Endodermal cell (in vitro differentiated cells): ENCODE measurements at regions not wholly inside any gene's neighbourhood (a gene's known extent, or its start where the extent isn't known, plus 50 kb on each side); places are given as distances from the start of the nearest gene placed in this dataset.

Experiments used
- DNase-seq: peaks from one replicate; pipeline ENCODE4 v3.0.0-alpha.2; 2017
- H3K27ac ChIP-seq: 2 replicates; pipeline ENCODE4 v1.5.1; 2013; ENCODE audit warnings: mild to moderate bottlenecking, low read depth, low read length, moderate library complexity
- H3K27me3 ChIP-seq: 2 replicates; pipeline ENCODE4 v1.6.1; 2013; ENCODE audit warnings: mild to moderate bottlenecking, low read length, moderate library complexity; ENCODE audit not compliant: insufficient read depth, control insufficient read depth, poor library complexity, severe bottlenecking
- H3K36me3 ChIP-seq: 2 replicates; pipeline ENCODE4 v1.7.0; 2013; ENCODE audit warnings: mild to moderate bottlenecking, low read length, moderate library complexity; ENCODE audit not compliant: control insufficient read depth, insufficient read depth
- H3K4me1 ChIP-seq: one replicate; pipeline ENCODE4 v1.7.0; 2013; ENCODE audit warnings: low read length; ENCODE audit not compliant: control insufficient read depth, insufficient read depth
- H3K4me3 ChIP-seq: 2 replicates; pipeline ENCODE4 v1.5.1; 2013; ENCODE audit warnings: mild to moderate bottlenecking, low read length, moderate library complexity
- H3K9ac ChIP-seq: 2 replicates; pipeline ENCODE4 v1.6.1; 2013; ENCODE audit warnings: mild to moderate bottlenecking, low read length, moderate library complexity; ENCODE audit not compliant: poor library complexity, severe bottlenecking; ENCODE audit errors: extremely low read depth
- H3K9me3 ChIP-seq: 2 replicates; pipeline ENCODE4 v1.6.1; 2013; ENCODE audit warnings: mild to moderate bottlenecking, low read length, moderate library complexity; ENCODE audit not compliant: control insufficient read depth
- H3K27ac Mint-ChIP-seq: 2 replicates; pipeline ENCODE4 v1.8.0; 2020; ENCODE audit warnings: mixed read lengths
- H3K27me3 Mint-ChIP-seq: 2 replicates; pipeline ENCODE4 v1.8.0; 2021; ENCODE audit warnings: mild to moderate bottlenecking, mixed read lengths; ENCODE audit not compliant: insufficient read depth
- H3K36me3 Mint-ChIP-seq: 2 replicates; pipeline ENCODE4 v1.8.0; 2020; ENCODE audit warnings: low read depth, mixed read lengths
- H3K4me1 Mint-ChIP-seq: 2 replicates; pipeline ENCODE4 v1.8.0; 2020; ENCODE audit warnings: mixed read lengths
- H3K4me3 Mint-ChIP-seq: 2 replicates; pipeline ENCODE4 v1.8.0; 2020; ENCODE audit warnings: mild to moderate bottlenecking, moderate library complexity, mixed read lengths
- H3K9me3 Mint-ChIP-seq: 2 replicates; pipeline ENCODE4 v1.8.0; 2020; ENCODE audit warnings: mild to moderate bottlenecking, mixed read lengths
- CTCF ChIP-seq: fragments of 200-600 bp; sonication (generic); conservative IDR thresholded peaks from 2 replicates; pipeline ENCODE4 v1.5.0; 2021; ENCODE audit warnings: antibody characterized with exemption, mild to moderate bottlenecking
- WGBS, 2 experiments: methylation state at CpG; one replicate each; pipeline versions ENCODE4 v1.1.5 to v1.1.7; 2013; ENCODE audit warnings: missing lambda C conversion rate in 2 of 2, mixed read lengths in 1 of 2; ENCODE audit not compliant: insufficient coverage in 1 of 2, insufficient read length in 1 of 2; 5-methylcytosine and 5-hydroxymethylcytosine counted together

- 91 to 100% methylated on average over 8 to 11 of the region's 11 CpGs for WGBS, 2 experiments
- Mint-ChIP-seq H3K27me3 (no peaks in the 10 kb centered on the region), H3K27ac (no peak overlapping the region), H3K36me3 (peaks cover 3% of the 10 kb centered on the region), H3K4me3 (no peak overlapping the region), H3K4me1 (peaks cover 1% of the 10 kb centered on the region), H3K9me3 (peaks cover 10% of the 10 kb centered on the region)
- no peaks in the 10 kb centered on the region for H3K36me3 ChIP-seq
- no peak overlapping the region for H3K27ac ChIP-seq
- peaks cover 4% of the 10 kb centered on the region for H3K9me3 ChIP-seq
- H3K4me1 ChIP-seq = no peaks in the 10 kb centered on the region
- no peak for TF ChIP-seq CTCF
- no peak overlapping the region for H3K4me3 ChIP-seq
- no peak for DNase-seq
- H3K27me3 ChIP-seq = no peaks in the 10 kb centered on the region
- no peak overlapping the region for H3K9ac ChIP-seq
These were observed 1286.7 kb downstream of the ROBO1 start for GRCh38 chr3:78481050-78481449.

- 81 to 83% methylated on average over 2 of the region's 3 CpGs for WGBS, 2 experiments
- Histone ChIP-seq H3K36me3 (no peaks in the 10 kb centered on the region), H3K27me3 (no peaks in the 10 kb centered on the region), H3K4me1 (no peaks in the 10 kb centered on the region), H3K9ac (no peak overlapping the region), H3K9me3 (peaks cover 15% of the 10 kb centered on the region), H3K27ac (no peak overlapping the region), H3K4me3 (no peak overlapping the region)
- peaks cover 4% of the 10 kb centered on the region for H3K36me3 Mint-ChIP-seq
- no peak for DNase-seq
- no peak overlapping the region for H3K27ac Mint-ChIP-seq
- H3K9me3 Mint-ChIP-seq = peaks cover 27% of the 10 kb centered on the region
- no peak overlapping the region for H3K4me3 Mint-ChIP-seq
- TF ChIP-seq CTCF = no peak
- no peaks in the 10 kb centered on the region for H3K27me3 Mint-ChIP-seq
- peaks cover 1% of the 10 kb centered on the region for H3K4me1 Mint-ChIP-seq
These were observed 1284.7 kb downstream of the ROBO1 start for GRCh38 chr3:78483090-78483489.

- H3K27ac Mint-ChIP-seq = no peak overlapping the region
- no peak for DNase-seq
- H3K4me1 Mint-ChIP-seq = no peaks in the 10 kb centered on the region
- H3K27me3 Mint-ChIP-seq = no peaks in the 10 kb centered on the region
- peaks cover 3% of the 10 kb centered on the region for H3K9me3 Mint-ChIP-seq
- Histone ChIP-seq H3K36me3 (no peaks in the 10 kb centered on the region), H3K27me3 (no peaks in the 10 kb centered on the region), H3K27ac (no peak overlapping the region), H3K4me1 (no peaks in the 10 kb centered on the region), H3K4me3 (no peak overlapping the region), H3K9me3 (no peaks in the 10 kb centered on the region), H3K9ac (no peak overlapping the region)
- no peaks in the 10 kb centered on the region for H3K36me3 Mint-ChIP-seq
- WGBS, 2 experiments = 89 to 92% methylated on average over 2 to 3 of the region's 3 CpGs
- TF ChIP-seq CTCF = no peak
- H3K4me3 Mint-ChIP-seq = no peak overlapping the region
These were observed 1272.9 kb downstream of the ROBO1 start for GRCh38 chr3:78494851-78495250.
